ENCODE measurements at regions not wholly inside any gene's neighbourhood (a gene's known extent, or its start where the extent isn't known, plus 50 kb on each side); places are given as distances from the start of the nearest gene placed in this dataset.
"Not testable (repeated sequence)": the region's sequence is repeated elsewhere in the genome, so short reads cannot be mapped to it uniquely, and the experiment has no call there.

GRCh38 chr16:8126313-8126712, 464.0 kb downstream of the TMEM114 start:
- no peak for TF ChIP-seq CTCF (IDR thresholded peaks at IDR 0.05)
- no peak for TF ChIP-seq POLR2A (IDR thresholded peaks at IDR 0.05)
- intact Hi-C loops (cut with DNase I), result no loop called here
- Histone ChIP-seq H3K9me3 (replicated peaks in 1 of 3) (no peaks in the 10 kb centered on the region), H3K36me3 (replicated peaks in 1 of 2) (no peaks in the 10 kb centered on the region), H3K27ac (no peak overlapping the region), H3K27me3 (no peaks in the 10 kb centered on the region), H3K4me3 (no peak overlapping the region), H3K4me1 (replicated peaks in 1 of 2) (no peaks in the 10 kb centered on the region)
- 78 to 86% (median 84%) methylated on average over 3 of the region's 3 CpGs for WGBS, 4 donors
- no peak for DNase-seq

DNA sequence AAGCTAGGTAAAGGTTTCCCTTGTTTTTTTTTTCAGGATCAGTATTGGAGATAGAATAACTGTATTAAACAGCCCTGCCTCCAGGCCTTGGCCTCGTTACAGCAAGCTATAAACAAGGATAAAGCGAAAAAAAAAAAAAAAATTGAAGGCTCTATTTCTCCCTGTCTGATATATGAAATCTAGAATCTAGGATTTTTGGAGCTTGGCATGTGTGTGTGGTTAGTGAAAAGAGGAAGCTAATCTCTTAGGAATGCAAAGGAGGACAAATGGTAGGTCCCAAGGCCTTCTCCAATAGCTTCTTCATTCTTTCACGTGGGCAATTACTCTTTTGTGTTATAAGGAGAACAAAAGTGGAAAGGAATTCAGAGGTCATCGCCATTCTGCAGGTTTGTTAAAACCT, 470.3 kb downstream of the TMEM114 start:
- WGBS, 4 donors, result 44 to 54% (median 49%) methylated on average over 4 of the region's 4 CpGs

GRCh38 chr16:8115814-8116213, 474.5 kb downstream of the TMEM114 start:
- intact Hi-C loops (cut with DNase I), result no loop called here
- DNase-seq, result no peak
- Histone ChIP-seq H3K36me3 (replicated peaks in 1 of 2) (no peaks in the 10 kb centered on the region), H3K27ac (no peak overlapping the region), H3K4me3 (no peak overlapping the region), H3K27me3 (no peaks in the 10 kb centered on the region), H3K9me3 (replicated peaks in 1 of 3) (no peaks in the 10 kb centered on the region), H3K4me1 (replicated peaks in 1 of 2) (no peaks in the 10 kb centered on the region)
- TF ChIP-seq POLR2A (IDR thresholded peaks at IDR 0.05) (no peak), CTCF (IDR thresholded peaks at IDR 0.05) (no peak)
- 23 to 63% (median 52%) methylated on average over 2 of the region's 2 CpGs for WGBS, 4 donors

More for the DNA sequence above, 470.3 kb downstream of the TMEM114 start:
- Histone ChIP-seq H3K4me3 (no peak overlapping the region), H3K9me3 (replicated peaks in 1 of 3) (no peaks in the 10 kb centered on the region), H3K27me3 (no peaks in the 10 kb centered on the region), H3K4me1 (replicated peaks in 1 of 2) (no peaks in the 10 kb centered on the region), H3K27ac (no peak overlapping the region), H3K36me3 (replicated peaks in 1 of 2) (no peaks in the 10 kb centered on the region)
- no peak for DNase-seq
- TF ChIP-seq POLR2A (IDR thresholded peaks at IDR 0.05), result no peak
- TF ChIP-seq CTCF (IDR thresholded peaks at IDR 0.05), result no peak
- intact Hi-C loops (cut with DNase I), result no loop called here

GRCh38 chr16:8114941-8115340, 475.4 kb downstream of the TMEM114 start:
- H3K4me3 ChIP-seq; H3K27me3 ChIP-seq; H3K36me3 ChIP-seq (replicated peaks in 1 of 2); H3K27ac ChIP-seq; H3K9me3 ChIP-seq (replicated peaks in 1 of 3); H3K4me1 ChIP-seq (replicated peaks in 1 of 2); DNase-seq; intact Hi-C loops (cut with DNase I): not testable (repeated sequence)
- WGBS, 4 donors, result 90 to 96% (median 94%) methylated on average over 7 to 32 of the region's 32 CpGs

DNA sequence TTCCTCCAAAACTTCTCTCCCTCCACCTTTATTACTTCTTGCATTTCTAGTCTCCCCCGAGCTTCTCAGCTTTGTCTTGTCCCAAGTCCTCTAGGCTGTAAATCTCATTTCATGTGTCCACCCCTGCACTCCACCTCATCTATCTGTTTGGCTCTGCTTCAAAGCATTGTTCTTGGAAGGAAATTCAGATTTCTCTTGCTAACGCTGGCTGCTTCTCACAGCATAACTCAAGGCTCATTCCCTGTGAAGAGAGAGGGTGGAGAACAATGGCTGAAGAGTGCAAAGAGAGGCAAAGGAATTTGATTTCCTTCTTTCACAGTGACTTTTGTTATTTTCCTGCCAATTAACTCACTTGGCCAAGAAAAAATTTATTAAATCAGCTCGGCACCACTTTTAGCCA, 476.5 kb downstream of the TMEM114 start:
- no peak for TF ChIP-seq CTCF (IDR thresholded peaks at IDR 0.05)
- no peak for TF ChIP-seq POLR2A (IDR thresholded peaks at IDR 0.05)
- H3K9me3 ChIP-seq (replicated peaks in 1 of 3), result no peaks in the 10 kb centered on the region
- H3K27ac ChIP-seq, result no peak overlapping the region
- 47 to 71% (median 62%) methylated on average over 3 of the region's 3 CpGs for WGBS, 4 donors
- no peaks in the 10 kb centered on the region for H3K27me3 ChIP-seq
- no peak overlapping the region for H3K4me3 ChIP-seq
- DNase-seq, result no peak
- H3K4me1 ChIP-seq (replicated peaks in 1 of 2), result no peaks in the 10 kb centered on the region
- intact Hi-C loops (cut with DNase I), result no loop called here
- H3K36me3 ChIP-seq (replicated peaks in 1 of 2), result no peaks in the 10 kb centered on the region

Data from adrenal gland (tissue), 9 donors.